Kidney (tissue), 13 donors: ENCODE measurements at regions not wholly inside any gene's neighbourhood (a gene's known extent, or its start where the extent isn't known, plus 50 kb on each side); places are given as distances from the start of the nearest gene placed in this dataset.

Experiments used
- DNase-seq, 5 donors: peaks; one replicate each; pipeline ENCODE4 v3.0.0-alpha.2; 2013 to 2020
- FAIRE-seq: peaks from 2 replicates; lab custom pipeline; 2012; peaks lifted over from hg19 to GRCh38; lab: Jason Lieb, UNC
- H3K27ac ChIP-seq, 2 donors: one replicate each; pipeline ENCODE4 v1.7.0; 2013; ENCODE audit warnings: low read depth in 2 of 2, low read length in 2 of 2, inconsistent platforms in 1 of 2
- H3K27me3 ChIP-seq: one replicate; pipeline ENCODE4 v1.7.1; 2013; ENCODE audit warnings: low read length, inconsistent platforms; ENCODE audit not compliant: control insufficient read depth, insufficient read depth
- H3K36me3 ChIP-seq, 3 donors: one replicate each; pipeline versions ENCODE4 v1.7.0 to v1.7.1; 2013; ENCODE audit warnings: low read length in 3 of 3, control low read depth in 1 of 3, inconsistent platforms in 1 of 3; ENCODE audit not compliant: insufficient read depth in 3 of 3, control insufficient read depth in 2 of 3
- H3K4me1 ChIP-seq, 3 donors: one replicate each; pipeline versions ENCODE4 v1.7.0 to v1.7.1; 2013; ENCODE audit warnings: low read length in 3 of 3, inconsistent platforms in 1 of 3, low read depth in 1 of 3; ENCODE audit not compliant: control insufficient read depth in 2 of 3, insufficient read depth in 2 of 3
- H3K4me3 ChIP-seq, 3 donors: one replicate each; pipeline versions ENCODE4 v1.7.0 to v1.8.1; 2013; ENCODE audit warnings: low read length in 3 of 3, control low read depth in 1 of 3, inconsistent platforms in 1 of 3
- H3K9ac ChIP-seq, 3 donors: one replicate each; pipeline versions ENCODE4 v1.7.0 to v1.7.1; 2013; ENCODE audit warnings: low read length in 3 of 3, control low read depth in 1 of 3, inconsistent platforms in 1 of 3
- H3K9me3 ChIP-seq, 3 donors: one replicate each; pipeline versions ENCODE4 v1.7.0 to v1.7.1; 2013; ENCODE audit warnings: low read length in 3 of 3, control low read depth in 1 of 3, inconsistent platforms in 1 of 3; ENCODE audit not compliant: control insufficient read depth in 2 of 3, insufficient read depth in 1 of 3
- intact Hi-C: fragments of 100-400 bp; cut with DNase I; formaldehyde crosslinking; loops from one replicate; pipeline ENCODE4 v1.11.1; 2022
- TF ChIP-seq, protein P1 (sequence below): IDR thresholded peaks from 3 replicates; pipeline ENCODE4 v1.5.1; 2012; ENCODE audit warnings: mild to moderate bottlenecking, moderate library complexity, borderline replicate concordance; ENCODE audit not compliant: insufficient read depth; ENCODE audit errors: extremely low read depth
- donor health status: control.
- donor health status: control.
- donor health status: control.
- donor health status: control.
- donor health status: control.
- donor health status: DM: yes; HTN: yes; CAD: no.
- donor health status: Normal renal cell carcinoma (clear cell type).

GRCh38 chr4:166279261-166279660 lies 406.2 kb downstream of the TLL1 start:
- Histone ChIP-seq H3K27ac (no peak overlapping the region), H3K9ac (no peak overlapping the region), H3K36me3 (no peaks in the 10 kb centered on the region), H3K9me3 (no peaks in the 10 kb centered on the region), H3K27me3 (no peaks in the 10 kb centered on the region), H3K4me1 (no peaks in the 10 kb centered on the region), H3K4me3 (no peak overlapping the region)
- TF ChIP-seq, protein P1, sequence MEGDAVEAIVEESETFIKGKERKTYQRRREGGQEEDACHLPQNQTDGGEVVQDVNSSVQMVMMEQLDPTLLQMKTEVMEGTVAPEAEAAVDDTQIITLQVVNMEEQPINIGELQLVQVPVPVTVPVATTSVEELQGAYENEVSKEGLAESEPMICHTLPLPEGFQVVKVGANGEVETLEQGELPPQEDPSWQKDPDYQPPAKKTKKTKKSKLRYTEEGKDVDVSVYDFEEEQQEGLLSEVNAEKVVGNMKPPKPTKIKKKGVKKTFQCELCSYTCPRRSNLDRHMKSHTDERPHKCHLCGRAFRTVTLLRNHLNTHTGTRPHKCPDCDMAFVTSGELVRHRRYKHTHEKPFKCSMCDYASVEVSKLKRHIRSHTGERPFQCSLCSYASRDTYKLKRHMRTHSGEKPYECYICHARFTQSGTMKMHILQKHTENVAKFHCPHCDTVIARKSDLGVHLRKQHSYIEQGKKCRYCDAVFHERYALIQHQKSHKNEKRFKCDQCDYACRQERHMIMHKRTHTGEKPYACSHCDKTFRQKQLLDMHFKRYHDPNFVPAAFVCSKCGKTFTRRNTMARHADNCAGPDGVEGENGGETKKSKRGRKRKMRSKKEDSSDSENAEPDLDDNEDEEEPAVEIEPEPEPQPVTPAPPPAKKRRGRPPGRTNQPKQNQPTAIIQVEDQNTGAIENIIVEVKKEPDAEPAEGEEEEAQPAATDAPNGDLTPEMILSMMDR = no peak
- intact Hi-C loops = no loop called here
- DNase-seq (no peak), FAIRE-seq (no peak)

- TF ChIP-seq, protein P1 = no peak
- Histone ChIP-seq H3K4me1 (no peaks in the 10 kb centered on the region), H3K27ac (no peak overlapping the region), H3K36me3 (no peaks in the 10 kb centered on the region), H3K9me3 (no peaks in the 10 kb centered on the region), H3K9ac (no peak overlapping the region), H3K4me3 (no peak overlapping the region), H3K27me3 (no peaks in the 10 kb centered on the region)
- intact Hi-C loops = no loop called here
- DNase-seq (no peak), FAIRE-seq (no peak)
Observed at GRCh38 chr4:166280642-166281041, 407.6 kb downstream of the TLL1 start.

DNA sequence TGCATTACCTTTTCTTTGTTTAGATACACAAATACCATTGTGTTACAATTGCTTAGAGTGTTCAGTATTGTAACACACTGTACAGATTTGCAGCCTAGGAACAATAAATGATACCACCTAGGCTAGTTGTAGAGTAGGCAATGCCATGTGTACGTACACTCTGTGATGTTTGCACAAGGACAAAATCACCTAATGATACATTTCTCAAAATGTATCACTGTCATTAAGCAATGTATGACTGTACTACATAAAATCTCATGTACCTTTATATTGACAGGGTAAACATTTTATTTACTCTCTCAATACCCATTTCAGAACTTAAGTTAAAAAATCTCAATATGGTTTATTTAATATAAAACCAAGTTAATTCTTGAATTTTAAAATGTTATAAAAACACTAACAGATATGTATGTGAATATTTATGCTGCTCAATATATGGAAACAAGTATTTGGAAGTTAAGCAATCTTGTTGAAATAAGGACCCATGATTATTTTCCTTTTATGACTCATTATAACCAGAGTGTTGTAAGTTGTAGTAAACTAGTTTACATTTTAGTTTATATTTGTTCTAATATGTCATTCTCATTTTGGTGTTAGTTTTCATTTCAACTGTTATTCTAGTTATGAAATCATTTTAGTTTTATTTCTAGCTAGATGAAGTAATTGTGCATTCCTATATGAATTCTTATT lies 409.2 kb downstream of the TLL1 start:
- Histone ChIP-seq H3K9me3 (no peaks in the 10 kb centered on the region), H3K27me3 (no peaks in the 10 kb centered on the region), H3K9ac (no peak overlapping the region), H3K36me3 (no peaks in the 10 kb centered on the region), H3K4me3 (no peak overlapping the region), H3K27ac (no peak overlapping the region), H3K4me1 (no peaks in the 10 kb centered on the region)
- intact Hi-C loops = no loop called here
- TF ChIP-seq, protein P1 = no peak
- DNase-seq = no peak
- no peak for FAIRE-seq

GRCh38 chr4:166284221-166284620 lies 411.2 kb downstream of the TLL1 start:
- no peak for FAIRE-seq
- no peak for DNase-seq
- intact Hi-C loops = no loop called here
- Histone ChIP-seq H3K36me3 (no peaks in the 10 kb centered on the region), H3K27ac (no peak overlapping the region), H3K27me3 (no peaks in the 10 kb centered on the region), H3K4me3 (no peak overlapping the region), H3K9me3 (no peaks in the 10 kb centered on the region), H3K9ac (no peak overlapping the region), H3K4me1 (no peaks in the 10 kb centered on the region)
- TF ChIP-seq, protein P1 = no peak
